Progenitor cell of endocrine pancreas (in vitro differentiated cells): ENCODE measurements at regions not wholly inside any gene's neighbourhood (a gene's known extent, or its start where the extent isn't known, plus 50 kb on each side); places are given as distances from the start of the nearest gene placed in this dataset.

Source experiments
- DNase-seq: peaks from one replicate; pipeline ENCODE4 v3.0.0; 2021; ENCODE audit warnings: low spot score; ENCODE audit not compliant: unreplicated experiment
- H3K27ac Mint-ChIP-seq: 2 replicates; pipeline ENCODE4 v1.8.0; 2021; ENCODE audit warnings: mild to moderate bottlenecking, moderate library complexity, mixed read lengths
- H3K27me3 Mint-ChIP-seq: 2 replicates; pipeline ENCODE4 v1.8.0; 2021; ENCODE audit warnings: mixed read lengths
- H3K36me3 Mint-ChIP-seq: 2 replicates; pipeline ENCODE4 v1.8.0; 2022; ENCODE audit warnings: mixed read lengths; ENCODE audit not compliant: insufficient read depth
- H3K4me1 Mint-ChIP-seq: 2 replicates; pipeline ENCODE4 v1.8.0; 2021; ENCODE audit warnings: low read depth, mixed read lengths
- H3K4me3 Mint-ChIP-seq: 2 replicates; pipeline ENCODE4 v1.8.0; 2021; ENCODE audit warnings: low read depth, mild to moderate bottlenecking, moderate library complexity, mixed read lengths
- H3K9me3 Mint-ChIP-seq: 2 replicates; pipeline ENCODE4 v1.8.0; 2021; ENCODE audit warnings: low read depth, mixed read lengths
- TF ChIP-seq, protein P1 (sequence below): fragments of 200-600 bp; sonication (generic); IDR thresholded peaks from one replicate; pipeline ENCODE4 v1.5.0; 2021; ENCODE audit warnings: antibody characterized with exemption, mild to moderate bottlenecking; ENCODE audit not compliant: unreplicated experiment

DNA sequence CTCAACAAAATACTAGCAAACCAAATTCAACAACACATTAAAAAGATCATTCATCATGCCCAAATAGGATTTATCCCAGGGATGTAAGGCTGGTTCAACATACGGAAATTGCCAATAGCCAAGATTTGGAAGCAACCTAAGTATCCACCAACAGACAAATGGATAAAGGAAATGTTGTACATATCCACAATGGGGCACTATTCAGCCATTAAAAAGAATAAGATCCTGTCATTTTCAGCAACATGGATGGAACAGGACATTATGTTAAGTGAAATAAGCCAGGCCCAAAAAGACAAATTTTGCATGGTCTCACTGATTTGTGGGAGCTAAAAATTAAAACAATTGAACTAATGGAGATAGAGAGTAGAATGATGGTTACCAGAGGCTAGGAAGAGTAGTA lies 82.0 kb upstream of the FAM241A start:
- no peaks in the 10 kb centered on the region for H3K4me1 Mint-ChIP-seq

DNA sequence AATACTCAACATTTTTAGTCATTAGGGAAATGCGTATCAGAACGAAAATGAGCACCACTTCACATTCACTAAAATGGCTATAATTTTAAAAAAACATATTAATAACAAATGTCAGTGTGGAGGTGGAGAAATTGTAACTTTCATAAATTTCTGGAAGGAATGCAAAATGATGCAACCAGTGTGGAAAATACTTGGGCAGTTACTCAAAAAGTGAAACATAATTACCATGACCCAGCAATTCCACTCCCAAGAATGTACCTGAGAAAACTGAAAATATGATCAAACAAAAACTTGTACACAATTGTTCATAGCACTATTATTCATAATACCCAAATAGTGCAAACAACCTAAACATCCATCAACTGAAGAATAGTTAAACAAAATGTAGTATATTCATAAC lies 76.1 kb upstream of the FAM241A start:
- DNase-seq: no peak
- Mint-ChIP-seq H3K4me1 (no peaks in the 10 kb centered on the region), H3K4me3 (no peak overlapping the region), H3K27me3 (no peaks in the 10 kb centered on the region), H3K27ac (no peak overlapping the region), H3K9me3 (peaks cover 4% of the 10 kb centered on the region), H3K36me3 (no peaks in the 10 kb centered on the region)
- TF ChIP-seq, protein P1, sequence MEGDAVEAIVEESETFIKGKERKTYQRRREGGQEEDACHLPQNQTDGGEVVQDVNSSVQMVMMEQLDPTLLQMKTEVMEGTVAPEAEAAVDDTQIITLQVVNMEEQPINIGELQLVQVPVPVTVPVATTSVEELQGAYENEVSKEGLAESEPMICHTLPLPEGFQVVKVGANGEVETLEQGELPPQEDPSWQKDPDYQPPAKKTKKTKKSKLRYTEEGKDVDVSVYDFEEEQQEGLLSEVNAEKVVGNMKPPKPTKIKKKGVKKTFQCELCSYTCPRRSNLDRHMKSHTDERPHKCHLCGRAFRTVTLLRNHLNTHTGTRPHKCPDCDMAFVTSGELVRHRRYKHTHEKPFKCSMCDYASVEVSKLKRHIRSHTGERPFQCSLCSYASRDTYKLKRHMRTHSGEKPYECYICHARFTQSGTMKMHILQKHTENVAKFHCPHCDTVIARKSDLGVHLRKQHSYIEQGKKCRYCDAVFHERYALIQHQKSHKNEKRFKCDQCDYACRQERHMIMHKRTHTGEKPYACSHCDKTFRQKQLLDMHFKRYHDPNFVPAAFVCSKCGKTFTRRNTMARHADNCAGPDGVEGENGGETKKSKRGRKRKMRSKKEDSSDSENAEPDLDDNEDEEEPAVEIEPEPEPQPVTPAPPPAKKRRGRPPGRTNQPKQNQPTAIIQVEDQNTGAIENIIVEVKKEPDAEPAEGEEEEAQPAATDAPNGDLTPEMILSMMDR: no peak

More for the DNA sequence above, 82.0 kb upstream of the FAM241A start:
- Mint-ChIP-seq H3K27me3 (no peaks in the 10 kb centered on the region), H3K9me3 (no peaks in the 10 kb centered on the region), H3K27ac (no peak overlapping the region), H3K4me3 (no peak overlapping the region), H3K36me3 (no peaks in the 10 kb centered on the region)
- DNase-seq: no peak
- TF ChIP-seq, protein P1: no peak

DNA sequence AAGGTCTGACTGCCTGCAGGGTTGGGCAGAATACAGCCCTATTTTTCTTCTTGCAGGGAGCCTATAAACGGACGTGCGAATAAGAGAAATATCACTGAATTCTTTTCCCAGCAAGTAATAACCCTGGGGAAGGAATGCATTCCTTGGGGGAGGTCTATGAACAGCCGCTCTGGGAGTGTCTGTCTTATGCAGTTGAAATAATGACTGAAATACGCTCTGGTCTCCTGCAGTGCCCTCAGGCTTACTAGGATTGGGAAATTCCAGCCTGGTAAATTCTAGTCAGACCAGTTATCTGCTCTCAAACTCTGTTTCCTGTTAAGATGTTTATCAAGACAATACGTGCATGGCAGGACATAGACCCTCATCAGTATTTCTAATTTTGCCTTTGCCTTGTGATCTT lies 72.1 kb upstream of the FAM241A start:
- no peak for DNase-seq
- H3K27me3 Mint-ChIP-seq: no peaks in the 10 kb centered on the region
- H3K9me3 Mint-ChIP-seq: peaks cover 4% of the 10 kb centered on the region
- no peak overlapping the region for H3K27ac Mint-ChIP-seq
- TF ChIP-seq, protein P1: no peak
- H3K4me1 Mint-ChIP-seq: no peaks in the 10 kb centered on the region
- no peaks in the 10 kb centered on the region for H3K36me3 Mint-ChIP-seq
- no peak overlapping the region for H3K4me3 Mint-ChIP-seq

DNA sequence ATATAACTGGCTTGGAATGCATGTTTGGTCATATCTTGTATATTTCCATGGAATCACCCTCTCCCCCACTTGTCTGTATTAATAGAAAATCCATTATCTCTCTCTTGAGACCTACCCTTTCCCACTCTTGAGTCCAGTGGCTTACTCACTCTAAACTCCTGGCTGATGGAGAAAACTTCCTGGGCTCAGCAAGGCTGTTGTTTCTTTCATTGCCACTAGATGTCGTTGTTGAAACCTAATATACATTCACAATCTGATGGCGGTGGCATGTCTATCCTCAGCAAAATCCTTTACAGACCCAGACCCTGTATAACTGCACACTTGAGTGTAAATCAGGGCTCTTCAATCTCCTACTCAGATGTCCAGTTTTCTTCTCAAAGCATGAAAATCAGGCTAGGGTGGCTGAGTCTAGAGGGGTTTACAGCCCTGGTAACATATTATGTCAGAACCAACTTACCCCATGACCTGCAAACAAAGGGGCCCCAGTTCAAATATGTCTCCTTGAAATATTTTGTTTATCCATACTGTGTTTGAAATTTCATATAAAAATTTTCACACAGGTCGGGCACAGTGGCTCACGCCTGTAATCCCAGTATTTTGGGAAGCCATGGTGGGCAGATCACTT lies 70.0 kb upstream of the FAM241A start:
- no peak for DNase-seq

DNA sequence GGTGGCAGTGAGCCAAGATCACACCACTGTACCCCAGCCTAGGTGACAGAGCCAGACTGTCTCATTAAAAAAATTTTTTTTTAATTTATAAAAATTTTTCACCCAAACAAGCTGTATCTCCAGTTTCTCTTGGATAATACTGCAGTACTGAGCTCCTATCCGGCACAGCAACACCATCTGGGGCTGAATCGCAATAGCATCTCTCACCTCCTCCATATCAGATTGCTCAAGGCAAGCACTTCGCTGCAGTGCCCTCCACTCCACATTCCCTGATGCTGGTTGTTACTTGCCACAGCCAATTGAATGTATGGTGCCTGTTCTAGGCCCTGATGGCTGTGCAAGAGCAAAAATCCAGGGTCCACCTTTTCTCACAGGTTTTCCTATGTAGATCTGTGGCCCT lies 69.3 kb upstream of the FAM241A start:
- TF ChIP-seq, protein P1: no peak
- Mint-ChIP-seq H3K27ac (no peak overlapping the region), H3K27me3 (no peaks in the 10 kb centered on the region), H3K4me1 (no peaks in the 10 kb centered on the region), H3K36me3 (no peaks in the 10 kb centered on the region), H3K9me3 (peaks cover 4% of the 10 kb centered on the region), H3K4me3 (no peak overlapping the region)
- DNase-seq: no peak

More for the DNA sequence above, 70.0 kb upstream of the FAM241A start:
- H3K4me3 Mint-ChIP-seq: no peak overlapping the region
- TF ChIP-seq, protein P1: peak; percentile 77
- H3K9me3 Mint-ChIP-seq: peaks cover 4% of the 10 kb centered on the region
- H3K36me3 Mint-ChIP-seq: no peaks in the 10 kb centered on the region
- no peak overlapping the region for H3K27ac Mint-ChIP-seq
- H3K4me1 Mint-ChIP-seq: no peaks in the 10 kb centered on the region
- H3K27me3 Mint-ChIP-seq: no peaks in the 10 kb centered on the region
